ENCODE measurements at regions not wholly inside any gene's neighbourhood (a gene's known extent, or its start where the extent isn't known, plus 50 kb on each side); places are given as distances from the start of the nearest gene placed in this dataset.

DNA sequence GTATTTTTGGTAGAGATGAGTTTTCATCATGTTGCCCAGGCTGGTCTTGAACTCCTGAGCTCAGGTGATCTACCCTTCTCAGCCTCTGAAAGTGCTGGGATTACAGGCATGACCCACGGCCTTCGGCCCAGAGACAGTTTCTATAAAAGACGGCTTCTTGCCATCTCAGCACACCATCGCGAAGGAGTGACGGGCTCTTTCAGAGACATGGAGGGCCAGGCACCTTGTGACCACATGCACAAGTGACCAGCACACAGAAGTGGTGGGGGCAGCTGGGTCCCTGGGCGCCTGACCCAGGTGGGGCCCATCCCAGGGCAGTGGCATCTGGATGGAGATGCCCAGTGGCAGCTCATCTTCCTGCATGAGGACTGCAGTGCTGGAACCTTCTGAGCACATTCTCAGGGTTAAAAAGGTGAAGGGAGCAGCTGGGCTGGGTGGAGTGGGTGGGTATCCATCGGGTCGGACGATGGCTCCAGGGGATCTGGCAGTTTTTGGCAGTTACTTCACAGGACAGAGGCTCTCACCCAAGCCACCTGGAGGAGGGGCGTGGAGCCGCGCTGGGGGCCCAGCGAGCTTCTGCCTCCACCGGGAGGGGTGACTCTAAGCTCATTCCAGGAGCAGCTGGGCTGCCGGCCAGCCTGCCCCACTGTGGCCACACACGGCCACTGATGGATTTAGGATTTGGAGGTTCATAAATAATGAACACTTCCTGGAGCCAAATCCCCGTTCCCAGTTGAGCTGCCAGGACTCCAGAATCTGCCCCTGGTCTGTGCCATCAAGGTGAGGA lies 373.0 kb downstream of the CTTN start:
- no peak overlapping the region for H3K27ac ChIP-seq (ENCODE audit: low read depth, low read length)
- no peak overlapping the region for H3K4me3 ChIP-seq (ENCODE audit: low read depth in 1 of 2, low read length in 2 of 2)
- no peak overlapping the region for H3K9ac ChIP-seq (ENCODE audit: low read depth in 1 of 2, low read length in 2 of 2)

GRCh38 chr11:70772950-70773349 lies 374.6 kb downstream of the CTTN start:
- Histone ChIP-seq H3K36me3 (ENCODE audit: control insufficient read depth in 1 of 2, insufficient read depth in 2 of 2, low read length in 2 of 2) (no peaks in the 10 kb centered on the region), H3K4me1 (ENCODE audit: control insufficient read depth in 1 of 2, insufficient read depth in 2 of 2, low read length in 2 of 2) (no peaks in the 10 kb centered on the region), H3K27ac (ENCODE audit: low read depth, low read length) (no peak overlapping the region), H3K27me3 (ENCODE audit: control insufficient read depth in 1 of 2, insufficient read depth in 2 of 2, low read length in 2 of 2) (no peaks in the 10 kb centered on the region), H3K9ac (ENCODE audit: low read depth in 1 of 2, low read length in 2 of 2) (no peak overlapping the region), H3K9me3 (ENCODE audit: control insufficient read depth in 1 of 2, low read length in 2 of 2) (peaks cover 0 to 4% of the 10 kb centered on the region in 2 donors), H3K4me3 (ENCODE audit: low read depth in 1 of 2, low read length in 2 of 2) (no peak overlapping the region)

More for the DNA sequence above, 373.0 kb downstream of the CTTN start:
- H3K4me1 ChIP-seq (ENCODE audit: control insufficient read depth in 1 of 2, insufficient read depth in 2 of 2, low read length in 2 of 2): no peaks in the 10 kb centered on the region
- H3K36me3 ChIP-seq (ENCODE audit: control insufficient read depth in 1 of 2, insufficient read depth in 2 of 2, low read length in 2 of 2): no peaks in the 10 kb centered on the region
- no peaks in the 10 kb centered on the region for H3K27me3 ChIP-seq (ENCODE audit: control insufficient read depth in 1 of 2, insufficient read depth in 2 of 2, low read length in 2 of 2)
- peaks cover 0 to 4% of the 10 kb centered on the region in 2 donors for H3K9me3 ChIP-seq (ENCODE audit: control insufficient read depth in 1 of 2, low read length in 2 of 2)

DNA sequence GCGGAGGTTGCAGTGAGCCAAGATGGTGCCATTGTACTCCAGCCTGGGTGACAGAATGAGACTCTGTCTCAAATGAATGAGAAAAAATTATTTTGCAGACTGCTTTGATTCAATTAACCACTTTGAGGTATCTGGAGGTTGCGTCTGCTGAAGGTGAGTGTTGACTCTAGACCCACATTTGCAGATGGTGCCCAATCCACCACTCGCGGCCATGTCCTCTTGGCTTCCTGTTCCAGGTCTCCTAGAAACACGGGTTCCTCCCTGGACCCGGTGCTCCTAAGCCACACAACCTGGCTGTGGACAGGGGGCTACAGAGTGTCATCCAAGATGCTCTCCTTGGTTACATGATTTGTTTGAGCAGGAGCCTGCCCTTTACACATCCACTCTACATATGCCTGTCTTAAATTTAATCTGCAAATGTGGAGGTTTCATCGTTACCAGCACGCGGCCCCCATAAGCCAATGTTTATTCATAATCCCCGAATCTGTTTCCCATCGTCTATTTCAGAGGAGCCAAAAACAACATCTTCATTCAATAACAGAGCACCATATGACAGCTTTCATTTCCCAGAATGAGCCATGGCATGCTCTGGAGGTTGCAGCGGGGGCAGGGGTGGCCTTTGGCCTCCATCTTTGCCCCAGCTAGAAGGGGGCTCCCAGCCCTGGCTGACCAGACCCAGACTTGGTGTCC lies 377.2 kb downstream of the CTTN start:
- no peak overlapping the region for H3K4me3 ChIP-seq (ENCODE audit: low read depth in 1 of 2, low read length in 2 of 2)
- no peak overlapping the region for H3K9ac ChIP-seq (ENCODE audit: low read depth in 1 of 2, low read length in 2 of 2)
- H3K27ac ChIP-seq (ENCODE audit: low read depth, low read length): no peak overlapping the region
- no peaks in the 10 kb centered on the region for H3K27me3 ChIP-seq (ENCODE audit: control insufficient read depth in 1 of 2, insufficient read depth in 2 of 2, low read length in 2 of 2)
- H3K9me3 ChIP-seq (ENCODE audit: control insufficient read depth in 1 of 2, low read length in 2 of 2): peaks cover 0 to 4% of the 10 kb centered on the region in 2 donors
- H3K4me1 ChIP-seq (ENCODE audit: control insufficient read depth in 1 of 2, insufficient read depth in 2 of 2, low read length in 2 of 2): no peaks in the 10 kb centered on the region
- H3K36me3 ChIP-seq (ENCODE audit: control insufficient read depth in 1 of 2, insufficient read depth in 2 of 2, low read length in 2 of 2): no peaks in the 10 kb centered on the region

- Histone ChIP-seq H3K4me1 (ENCODE audit: control insufficient read depth in 1 of 2, insufficient read depth in 2 of 2, low read length in 2 of 2) (no peaks in the 10 kb centered on the region), H3K27ac (ENCODE audit: low read depth, low read length) (no peak overlapping the region), H3K9ac (ENCODE audit: low read depth in 1 of 2, low read length in 2 of 2) (no peak overlapping the region), H3K27me3 (ENCODE audit: control insufficient read depth in 1 of 2, insufficient read depth in 2 of 2, low read length in 2 of 2) (no peaks in the 10 kb centered on the region), H3K36me3 (ENCODE audit: control insufficient read depth in 1 of 2, insufficient read depth in 2 of 2, low read length in 2 of 2) (no peaks in the 10 kb centered on the region), H3K9me3 (ENCODE audit: control insufficient read depth in 1 of 2, low read length in 2 of 2) (peaks cover 0 to 4% of the 10 kb centered on the region in 2 donors), H3K4me3 (ENCODE audit: low read depth in 1 of 2, low read length in 2 of 2) (no peak overlapping the region)
These were observed 378.7 kb downstream of the CTTN start for GRCh38 chr11:70776914-70777532.

- Histone ChIP-seq H3K4me3 (ENCODE audit: low read depth in 1 of 2, low read length in 2 of 2) (no peak overlapping the region), H3K27ac (ENCODE audit: low read depth, low read length) (no peak overlapping the region), H3K27me3 (ENCODE audit: control insufficient read depth in 1 of 2, insufficient read depth in 2 of 2, low read length in 2 of 2) (no peaks in the 10 kb centered on the region), H3K9ac (ENCODE audit: low read depth in 1 of 2, low read length in 2 of 2) (no peak overlapping the region), H3K9me3 (ENCODE audit: control insufficient read depth in 1 of 2, low read length in 2 of 2) (peaks cover 0 to 1% of the 10 kb centered on the region in 2 donors), H3K4me1 (ENCODE audit: control insufficient read depth in 1 of 2, insufficient read depth in 2 of 2, low read length in 2 of 2) (no peaks in the 10 kb centered on the region), H3K36me3 (ENCODE audit: control insufficient read depth in 1 of 2, insufficient read depth in 2 of 2, low read length in 2 of 2) (no peaks in the 10 kb centered on the region)
These were observed 380.6 kb downstream of the CTTN start for GRCh38 chr11:70778883-70779282.

DNA sequence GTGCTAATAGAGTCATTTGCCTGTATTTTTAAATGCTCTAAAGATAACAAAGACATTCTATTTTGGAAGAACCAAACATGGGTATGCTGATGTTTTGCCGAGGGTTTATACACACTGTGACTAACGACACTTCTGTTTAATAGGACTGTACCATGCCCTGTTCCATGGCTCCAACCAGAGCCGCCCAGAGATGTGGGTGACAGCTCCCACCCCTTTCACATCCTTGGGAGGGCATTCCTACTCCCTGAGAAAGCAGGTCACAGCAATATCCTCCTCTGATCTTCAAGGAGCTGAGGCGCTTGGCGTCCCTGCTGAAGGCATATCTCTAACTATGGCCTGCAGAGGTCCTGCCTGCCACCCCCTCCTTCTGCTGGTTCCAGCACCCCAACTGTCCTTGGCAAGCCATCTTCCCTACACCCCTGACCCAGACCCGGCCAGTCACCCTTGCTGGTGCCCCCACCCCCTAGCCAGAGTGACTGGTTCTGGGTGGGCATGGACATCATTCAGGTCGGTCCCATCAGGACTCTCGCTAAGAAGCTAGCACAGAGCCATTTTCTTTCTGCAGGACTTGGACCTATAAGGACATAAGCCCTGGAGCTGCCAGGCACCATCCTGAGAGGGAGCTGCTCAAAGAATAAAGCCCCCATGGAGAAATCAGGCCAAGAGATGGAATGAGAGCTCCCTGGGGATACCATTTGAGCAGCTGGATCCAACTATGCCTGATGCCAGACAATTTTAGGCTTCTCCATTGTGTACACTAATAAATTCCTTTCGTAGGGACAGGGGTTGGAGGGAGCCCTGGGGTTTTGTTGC lies 381.3 kb downstream of the CTTN start:
- Histone ChIP-seq H3K27ac (ENCODE audit: low read depth, low read length) (no peak overlapping the region), H3K36me3 (ENCODE audit: control insufficient read depth in 1 of 2, insufficient read depth in 2 of 2, low read length in 2 of 2) (no peaks in the 10 kb centered on the region), H3K9me3 (ENCODE audit: control insufficient read depth in 1 of 2, low read length in 2 of 2) (no peaks in the 10 kb centered on the region)

GRCh38 chr11:70780246-70780535 lies 381.9 kb downstream of the CTTN start:
- H3K27ac ChIP-seq (ENCODE audit: low read depth, low read length): no peak overlapping the region
- H3K9ac ChIP-seq (ENCODE audit: low read depth in 1 of 2, low read length in 2 of 2): no peak overlapping the region
- H3K4me1 ChIP-seq (ENCODE audit: control insufficient read depth in 1 of 2, insufficient read depth in 2 of 2, low read length in 2 of 2): peaks cover 0 to under 1% of the 10 kb centered on the region in 2 donors
- no peak overlapping the region for H3K4me3 ChIP-seq (ENCODE audit: low read depth in 1 of 2, low read length in 2 of 2)
- H3K36me3 ChIP-seq (ENCODE audit: control insufficient read depth in 1 of 2, insufficient read depth in 2 of 2, low read length in 2 of 2): no peaks in the 10 kb centered on the region
- no peaks in the 10 kb centered on the region for H3K9me3 ChIP-seq (ENCODE audit: control insufficient read depth in 1 of 2, low read length in 2 of 2)
- no peaks in the 10 kb centered on the region for H3K27me3 ChIP-seq (ENCODE audit: control insufficient read depth in 1 of 2, insufficient read depth in 2 of 2, low read length in 2 of 2)

More for the DNA sequence above, 381.3 kb downstream of the CTTN start:
- H3K4me3 ChIP-seq (ENCODE audit: low read depth in 1 of 2, low read length in 2 of 2): no peak overlapping the region
- H3K27me3 ChIP-seq (ENCODE audit: control insufficient read depth in 1 of 2, insufficient read depth in 2 of 2, low read length in 2 of 2): no peaks in the 10 kb centered on the region
- no peaks in the 10 kb centered on the region for H3K4me1 ChIP-seq (ENCODE audit: control insufficient read depth in 1 of 2, insufficient read depth in 2 of 2, low read length in 2 of 2)
- no peak overlapping the region for H3K9ac ChIP-seq (ENCODE audit: low read depth in 1 of 2, low read length in 2 of 2)

DNA sequence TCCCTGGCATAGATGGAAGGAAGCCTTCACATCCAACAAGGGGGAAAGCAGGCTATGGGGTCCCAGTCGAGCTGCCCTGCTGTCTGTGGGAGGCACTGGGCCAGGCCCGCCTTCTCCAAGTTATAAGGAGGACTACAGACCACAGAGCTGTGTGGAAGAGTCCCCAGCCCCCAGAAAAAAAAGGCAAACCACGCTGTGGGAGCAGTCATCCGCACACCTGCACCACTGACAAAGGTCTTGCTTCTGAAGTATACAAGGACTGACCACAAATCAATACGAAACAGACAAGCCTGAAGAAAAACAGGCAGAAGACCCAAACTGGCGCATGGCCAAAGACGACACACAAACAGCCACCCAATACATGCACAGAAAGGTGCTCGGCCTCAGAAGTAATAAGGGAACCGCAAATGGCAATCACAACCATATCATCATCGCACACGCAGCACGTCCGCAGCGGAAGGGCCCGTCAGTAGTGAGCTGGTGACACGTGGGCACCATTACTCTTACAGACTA lies 384.1 kb downstream of the CTTN start:
- H3K4me1 ChIP-seq (ENCODE audit: control insufficient read depth in 1 of 2, insufficient read depth in 2 of 2, low read length in 2 of 2): peaks cover 16 to 17% of the 10 kb centered on the region in 2 donors
- H3K27me3 ChIP-seq (ENCODE audit: control insufficient read depth in 1 of 2, insufficient read depth in 2 of 2, low read length in 2 of 2): no peaks in the 10 kb centered on the region
- H3K36me3 ChIP-seq (ENCODE audit: control insufficient read depth in 1 of 2, insufficient read depth in 2 of 2, low read length in 2 of 2): no peaks in the 10 kb centered on the region
- no peak overlapping the region for H3K4me3 ChIP-seq (ENCODE audit: low read depth in 1 of 2, low read length in 2 of 2)
- no peak overlapping the region for H3K27ac ChIP-seq (ENCODE audit: low read depth, low read length)
- H3K9me3 ChIP-seq (ENCODE audit: control insufficient read depth in 1 of 2, low read length in 2 of 2): no peaks in the 10 kb centered on the region
- no peak overlapping the region for H3K9ac ChIP-seq (ENCODE audit: low read depth in 1 of 2, low read length in 2 of 2)

- Histone ChIP-seq H3K27me3 (ENCODE audit: control insufficient read depth in 1 of 2, insufficient read depth in 2 of 2, low read length in 2 of 2) (no peaks in the 10 kb centered on the region), H3K9ac (ENCODE audit: low read depth in 1 of 2, low read length in 2 of 2) (no peak overlapping the region), H3K4me3 (ENCODE audit: low read depth in 1 of 2, low read length in 2 of 2) (no peak overlapping the region), H3K36me3 (ENCODE audit: control insufficient read depth in 1 of 2, insufficient read depth in 2 of 2, low read length in 2 of 2) (no peaks in the 10 kb centered on the region), H3K9me3 (ENCODE audit: control insufficient read depth in 1 of 2, low read length in 2 of 2) (no peaks in the 10 kb centered on the region), H3K4me1 (ENCODE audit: control insufficient read depth in 1 of 2, insufficient read depth in 2 of 2, low read length in 2 of 2) (peaks cover 16 to 17% of the 10 kb centered on the region in 2 donors), H3K27ac (ENCODE audit: low read depth, low read length) (no peak overlapping the region)
These were observed 385.0 kb downstream of the CTTN start for GRCh38 chr11:70783356-70783755.

Measured in duodenal mucosa (tissue), 2 donors.